ENCODE measurements at regions not wholly inside any gene's neighbourhood (a gene's known extent, or its start where the extent isn't known, plus 50 kb on each side); places are given as distances from the start of the nearest gene placed in this dataset.

DNA sequence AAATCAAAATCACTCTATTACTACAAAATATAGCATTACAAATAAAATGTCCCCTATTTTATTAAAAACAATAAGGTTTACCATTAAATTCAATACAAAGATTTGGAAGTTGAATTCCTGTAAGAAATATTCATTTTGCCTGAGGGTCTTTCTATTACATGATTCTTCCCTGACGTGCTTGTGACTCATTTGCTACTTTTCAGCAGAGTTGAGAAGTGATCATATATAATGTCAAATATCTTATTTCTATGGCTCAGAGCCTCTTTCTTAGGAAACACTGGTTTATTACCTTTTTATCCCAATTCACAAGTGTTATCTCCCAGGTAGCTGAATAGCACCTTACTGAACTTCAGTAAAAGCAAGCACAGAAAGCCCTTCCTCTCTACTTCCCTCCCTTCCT lies 65.2 kb upstream of the CNTN5 start:
- H3K9me3 ChIP-seq (ENCODE audit: low read length) = no peaks in the 10 kb centered on the region

DNA sequence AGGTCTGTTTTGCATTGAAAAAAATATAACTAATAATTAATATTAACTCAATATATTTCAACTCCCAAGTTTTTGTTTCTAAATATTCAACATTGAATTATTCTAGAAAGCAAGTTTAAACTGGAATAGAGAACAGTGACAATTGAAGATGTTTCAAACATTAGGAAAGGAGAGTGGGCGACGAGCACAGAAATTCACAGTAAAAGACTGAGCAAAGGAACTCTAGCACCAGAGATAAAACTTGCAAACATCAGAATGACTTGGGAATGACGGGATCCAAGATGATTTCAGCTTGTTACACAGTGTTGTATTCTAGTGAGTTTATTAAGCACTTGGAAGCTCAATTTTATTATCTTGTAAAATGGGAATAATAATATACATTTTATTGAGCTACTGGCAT lies 56.6 kb upstream of the CNTN5 start:
- Histone ChIP-seq H3K27me3 (ENCODE audit: insufficient read depth, low read length) (no peaks in the 10 kb centered on the region), H3K9ac (ENCODE audit: low read length) (no peak overlapping the region), H3K27ac (ENCODE audit: low read depth, low read length, poor library complexity, severe bottlenecking) (no peak overlapping the region), H3K36me3 (ENCODE audit: insufficient read depth, low read length) (no peaks in the 10 kb centered on the region), H4K20me1 (ENCODE audit: insufficient read depth, low read length) (no peaks in the 10 kb centered on the region), H3K79me2 (ENCODE audit: insufficient read depth, low read length) (no peaks in the 10 kb centered on the region), H3K9me2 (ENCODE audit: low read depth, low read length) (no peaks in the 10 kb centered on the region), H3F3A (ENCODE audit: insufficient read depth, low read length) (no peaks in the 10 kb centered on the region), H3K4me1 (ENCODE audit: insufficient read depth, low read length, severe bottlenecking) (no peaks in the 10 kb centered on the region), H3K9me3 (ENCODE audit: low read length) (no peaks in the 10 kb centered on the region), H3K4me2 (ENCODE audit: low read length) (no peak overlapping the region), H3K4me3 (ENCODE audit: low read depth, low read length, poor library complexity, severe bottlenecking) (no peak overlapping the region), H2AFZ (ENCODE audit: low read length) (no peak overlapping the region)
- TF ChIP-seq, protein P1, sequence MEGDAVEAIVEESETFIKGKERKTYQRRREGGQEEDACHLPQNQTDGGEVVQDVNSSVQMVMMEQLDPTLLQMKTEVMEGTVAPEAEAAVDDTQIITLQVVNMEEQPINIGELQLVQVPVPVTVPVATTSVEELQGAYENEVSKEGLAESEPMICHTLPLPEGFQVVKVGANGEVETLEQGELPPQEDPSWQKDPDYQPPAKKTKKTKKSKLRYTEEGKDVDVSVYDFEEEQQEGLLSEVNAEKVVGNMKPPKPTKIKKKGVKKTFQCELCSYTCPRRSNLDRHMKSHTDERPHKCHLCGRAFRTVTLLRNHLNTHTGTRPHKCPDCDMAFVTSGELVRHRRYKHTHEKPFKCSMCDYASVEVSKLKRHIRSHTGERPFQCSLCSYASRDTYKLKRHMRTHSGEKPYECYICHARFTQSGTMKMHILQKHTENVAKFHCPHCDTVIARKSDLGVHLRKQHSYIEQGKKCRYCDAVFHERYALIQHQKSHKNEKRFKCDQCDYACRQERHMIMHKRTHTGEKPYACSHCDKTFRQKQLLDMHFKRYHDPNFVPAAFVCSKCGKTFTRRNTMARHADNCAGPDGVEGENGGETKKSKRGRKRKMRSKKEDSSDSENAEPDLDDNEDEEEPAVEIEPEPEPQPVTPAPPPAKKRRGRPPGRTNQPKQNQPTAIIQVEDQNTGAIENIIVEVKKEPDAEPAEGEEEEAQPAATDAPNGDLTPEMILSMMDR (IDR thresholded peaks at IDR 0.05; ENCODE audit: low read length) = no peak
- no peak for TF ChIP-seq EZH2 (IDR thresholded peaks at IDR 0.05; ENCODE audit: borderline replicate concordance, low read length)

More for the DNA sequence above, 65.2 kb upstream of the CNTN5 start:
- Histone ChIP-seq H3K9me2 (ENCODE audit: low read depth, low read length) (no peaks in the 10 kb centered on the region), H3K27me3 (ENCODE audit: insufficient read depth, low read length) (no peaks in the 10 kb centered on the region), H2AFZ (ENCODE audit: low read length) (no peak overlapping the region), H3K27ac (ENCODE audit: low read depth, low read length, poor library complexity, severe bottlenecking) (no peak overlapping the region), H4K20me1 (ENCODE audit: insufficient read depth, low read length) (no peaks in the 10 kb centered on the region), H3K36me3 (ENCODE audit: insufficient read depth, low read length) (no peaks in the 10 kb centered on the region), H3K9ac (ENCODE audit: low read length) (no peak overlapping the region), H3F3A (ENCODE audit: insufficient read depth, low read length) (no peaks in the 10 kb centered on the region), H3K79me2 (ENCODE audit: insufficient read depth, low read length) (no peaks in the 10 kb centered on the region), H3K4me3 (ENCODE audit: low read depth, low read length, poor library complexity, severe bottlenecking) (no peak overlapping the region), H3K4me1 (ENCODE audit: insufficient read depth, low read length, severe bottlenecking) (no peaks in the 10 kb centered on the region), H3K4me2 (ENCODE audit: low read length) (no peak overlapping the region)
- TF ChIP-seq, protein P1 (IDR thresholded peaks at IDR 0.05; ENCODE audit: low read length) = no peak
- no peak for TF ChIP-seq EZH2 (IDR thresholded peaks at IDR 0.05; ENCODE audit: borderline replicate concordance, low read length)

DNA sequence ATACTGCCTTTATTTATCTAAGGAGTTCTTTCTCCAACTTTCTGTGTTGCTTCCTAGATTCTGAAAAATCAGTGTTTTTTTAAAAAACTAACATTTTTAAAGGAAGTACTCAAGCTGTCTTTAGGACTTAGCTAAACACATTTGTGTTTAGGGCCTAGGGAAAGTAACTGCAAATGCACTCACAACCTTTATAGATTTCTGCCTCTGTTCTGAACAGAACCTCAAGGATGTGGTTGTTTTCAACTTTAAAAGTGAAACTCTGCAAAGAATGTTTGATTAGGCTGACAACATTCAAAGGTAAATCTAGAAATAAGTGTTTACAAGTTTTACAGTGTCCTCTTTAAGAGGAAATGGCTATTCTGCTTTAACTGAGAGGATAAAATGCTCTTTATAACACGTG lies 55.4 kb upstream of the CNTN5 start:
- no peaks in the 10 kb centered on the region for H3K9me3 ChIP-seq (ENCODE audit: low read length)
- H3K36me3 ChIP-seq (ENCODE audit: insufficient read depth, low read length) = no peaks in the 10 kb centered on the region
- no peaks in the 10 kb centered on the region for H4K20me1 ChIP-seq (ENCODE audit: insufficient read depth, low read length)
- H3K27ac ChIP-seq (ENCODE audit: low read depth, low read length, poor library complexity, severe bottlenecking) = no peak overlapping the region
- H3K9me2 ChIP-seq (ENCODE audit: low read depth, low read length) = no peaks in the 10 kb centered on the region
- TF ChIP-seq, protein P1 (IDR thresholded peaks at IDR 0.05; ENCODE audit: low read length) = no peak
- no peak for TF ChIP-seq EZH2 (IDR thresholded peaks at IDR 0.05; ENCODE audit: borderline replicate concordance, low read length)
- no peak overlapping the region for H2AFZ ChIP-seq (ENCODE audit: low read length)
- H3K4me1 ChIP-seq (ENCODE audit: insufficient read depth, low read length, severe bottlenecking) = no peaks in the 10 kb centered on the region
- H3K27me3 ChIP-seq (ENCODE audit: insufficient read depth, low read length) = no peaks in the 10 kb centered on the region
- no peak overlapping the region for H3K4me2 ChIP-seq (ENCODE audit: low read length)
- H3F3A ChIP-seq (ENCODE audit: insufficient read depth, low read length) = no peaks in the 10 kb centered on the region
- no peak overlapping the region for H3K9ac ChIP-seq (ENCODE audit: low read length)
- no peak overlapping the region for H3K4me3 ChIP-seq (ENCODE audit: low read depth, low read length, poor library complexity, severe bottlenecking)
- H3K79me2 ChIP-seq (ENCODE audit: insufficient read depth, low read length) = no peaks in the 10 kb centered on the region
